OCI-LY7 (cell line): ENCODE measurements at regions not wholly inside any gene's neighbourhood (a gene's known extent, or its start where the extent isn't known, plus 50 kb on each side); places are given as distances from the start of the nearest gene placed in this dataset.
"Not testable (repeated sequence)": the region's sequence is repeated elsewhere in the genome, so short reads cannot be mapped to it uniquely, and the experiment has no call there.

Source experiments
- CTCF ChIP-seq: fragments of 200-600 bp; sonication (generic); conservative IDR thresholded peaks from 2 replicates; pipeline ENCODE4 v1.5.1; 2014; ENCODE audit warnings: mild to moderate bottlenecking, antibody characterized with exemption, low read length, moderate library complexity, mixed read lengths
- EZH2phosphoT487 ChIP-seq: fragments of 200-600 bp; sonication (generic); IDR thresholded peaks from 2 replicates; pipeline ENCODE4 v1.6.1; 2018; ENCODE audit warnings: low read depth, borderline replicate concordance, mild to moderate bottlenecking, mixed run types, antibody characterized with exemption, low read length, moderate library complexity, mixed read lengths

- TF ChIP-seq CTCF, EZH2phosphoT487: not testable (repeated sequence)
These were observed 249.1 kb upstream of the NPAP1 start for GRCh38 chr15:24426286-24427054.
